ENCODE measurements at regions not wholly inside any gene's neighbourhood (a gene's known extent, or its start where the extent isn't known, plus 50 kb on each side); places are given as distances from the start of the nearest gene placed in this dataset.
"Not testable (repeated sequence)": the region's sequence is repeated elsewhere in the genome, so short reads cannot be mapped to it uniquely, and the experiment has no call there.

DNA sequence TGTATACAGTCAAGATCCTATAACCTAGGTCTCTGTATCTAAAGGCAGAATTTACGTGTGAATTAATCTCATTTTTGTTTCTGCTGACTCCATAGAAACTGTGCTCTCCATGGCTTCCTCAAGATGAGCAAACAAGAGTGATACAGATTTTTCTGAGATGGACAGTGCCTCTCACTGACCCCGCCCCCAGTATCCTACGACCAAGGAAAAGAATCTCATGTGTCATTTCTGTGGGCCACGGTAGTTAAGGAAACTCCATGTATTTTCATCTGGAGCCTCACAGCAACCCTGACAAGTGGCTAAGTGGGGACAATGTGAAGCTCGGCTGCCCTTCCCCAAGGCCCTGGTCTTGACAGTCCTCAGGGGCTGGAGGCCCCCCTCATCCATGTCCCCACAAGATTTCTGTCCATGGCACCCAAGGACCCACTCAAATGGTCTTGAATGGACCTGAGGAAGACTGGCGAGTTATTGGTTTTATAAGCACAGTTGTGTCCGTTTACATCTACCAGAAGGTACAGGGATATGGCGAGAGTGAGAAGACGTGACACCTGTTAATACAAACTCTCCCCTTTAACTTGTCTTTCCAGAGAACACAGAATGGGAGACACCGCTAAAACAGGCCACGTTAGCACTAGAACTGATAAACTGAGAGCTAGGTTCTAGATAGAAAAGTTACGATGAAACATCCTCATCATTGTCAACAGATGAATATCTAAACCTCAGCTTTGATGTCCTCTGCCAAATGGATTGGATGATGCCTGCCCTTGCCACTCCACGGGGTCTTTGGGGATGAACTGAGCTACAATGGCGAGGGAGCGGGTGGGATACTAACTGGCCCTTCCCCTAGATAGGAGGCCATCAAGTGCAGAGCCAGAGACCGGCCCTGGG, 108.4 kb upstream of the EGLN3 start:
- no peak for ATAC-seq

DNA sequence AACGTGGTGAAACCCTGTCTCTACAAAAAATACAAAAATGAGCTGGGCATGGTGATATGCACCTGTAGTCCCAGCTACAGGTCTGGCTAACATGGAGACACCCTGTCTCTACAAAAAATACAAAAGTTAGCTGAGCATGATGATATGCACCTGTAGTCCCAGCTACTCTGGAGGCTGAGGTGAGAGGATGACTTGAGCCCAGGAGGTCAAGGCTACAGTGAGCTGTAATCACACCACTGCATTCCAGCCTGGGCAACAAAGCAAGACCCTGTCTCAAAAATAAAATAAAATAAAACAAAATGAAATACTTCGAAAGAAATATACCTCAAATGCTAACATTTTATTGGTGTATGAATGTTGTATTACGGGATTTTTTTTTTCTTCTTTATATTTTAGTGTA, 107.6 kb upstream of the EGLN3 start:
- no peak for ATAC-seq

DNA sequence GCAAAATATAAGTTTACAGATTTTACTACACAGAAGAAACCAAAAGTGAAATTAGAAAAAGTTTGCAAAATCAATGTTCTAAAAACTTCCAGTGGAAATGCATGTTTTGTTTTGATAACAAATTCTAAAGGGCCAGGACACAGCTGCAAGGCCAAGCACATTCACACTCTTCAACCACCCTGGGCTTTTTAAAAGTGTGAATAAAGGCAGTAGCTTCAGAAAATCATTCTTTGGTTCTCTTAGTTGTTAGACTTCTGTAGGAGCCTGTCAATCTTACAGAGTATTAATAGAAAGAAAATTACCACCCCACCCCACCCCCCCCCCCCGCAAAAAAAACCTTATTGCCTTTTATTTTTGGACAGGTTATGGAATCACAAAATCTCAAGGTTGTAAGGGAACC, 105.2 kb upstream of the EGLN3 start:
- no peak for ATAC-seq

DNA sequence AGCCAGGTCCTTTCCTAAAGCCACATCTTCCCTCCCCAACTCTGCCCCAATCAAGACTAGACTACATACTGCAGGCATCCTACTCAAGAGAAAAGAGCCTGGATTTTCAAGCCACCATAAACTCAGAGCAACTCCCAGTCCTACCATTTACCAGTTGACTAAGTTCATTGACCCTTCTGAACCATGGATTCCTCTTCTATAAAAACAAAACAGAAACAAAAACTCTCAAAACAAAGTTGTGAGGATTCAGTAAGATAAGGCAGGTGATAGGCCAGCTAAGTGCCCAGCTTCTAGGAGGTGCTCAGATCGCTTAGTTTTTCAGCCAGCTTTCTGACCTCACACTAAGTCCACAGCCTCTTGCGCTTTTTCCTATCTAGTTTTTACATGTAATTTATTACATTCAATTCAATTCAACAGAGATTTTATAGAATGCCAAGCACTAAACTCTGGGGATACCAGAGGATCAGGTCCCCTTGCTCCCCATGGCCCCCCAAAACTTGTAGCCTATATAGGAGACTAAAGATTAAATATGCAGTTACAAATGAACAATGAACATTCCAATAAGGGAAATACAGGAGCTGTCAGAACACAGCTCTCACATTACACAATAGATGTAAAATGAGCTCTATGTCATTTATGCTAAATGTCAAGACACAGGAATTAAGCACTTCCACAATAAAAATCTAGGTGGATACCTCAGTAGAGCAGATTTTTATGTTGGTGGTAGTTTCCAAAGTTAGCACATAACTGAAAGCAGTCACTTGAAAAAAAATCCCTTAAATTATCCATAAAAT, 104.5 kb upstream of the EGLN3 start:
- no peak for ATAC-seq

DNA sequence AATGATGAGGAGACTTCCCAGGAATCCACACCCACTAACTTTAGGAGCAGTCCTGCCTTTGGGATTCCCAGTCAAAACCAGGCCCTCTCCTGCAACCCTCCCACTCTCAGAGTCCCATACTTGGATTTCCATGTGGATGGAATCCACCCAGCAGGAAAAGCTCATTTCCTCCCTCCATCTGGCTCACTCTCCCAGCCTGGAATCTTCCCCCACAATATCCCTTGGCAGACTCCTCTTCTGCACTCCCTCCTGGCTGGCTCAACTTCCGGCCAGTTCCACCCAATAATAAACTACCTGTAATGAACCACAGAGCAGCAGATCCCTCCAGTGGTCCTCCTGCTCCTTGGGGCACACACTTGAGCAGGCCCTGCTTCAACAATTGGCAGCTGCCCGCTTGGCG, 102.8 kb upstream of the EGLN3 start:
- ATAC-seq, result no peak

DNA sequence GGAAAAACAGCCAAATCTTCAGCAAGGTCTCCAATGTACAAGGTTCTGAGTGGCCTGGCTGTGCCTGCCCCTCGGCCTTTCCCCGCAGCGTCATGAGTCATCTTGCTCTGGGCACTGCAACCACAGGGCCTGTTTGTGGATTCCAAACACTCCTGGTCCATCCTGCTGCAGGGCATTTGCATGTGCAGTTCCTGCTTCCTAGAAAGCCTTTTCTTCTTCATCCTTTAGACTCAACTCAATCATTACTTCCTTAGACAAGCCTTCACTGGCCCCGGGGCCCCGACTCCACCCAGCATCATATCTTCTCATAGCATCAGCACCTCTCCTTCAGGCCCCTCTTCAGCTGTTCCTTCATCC, 101.8 kb upstream of the EGLN3 start:
- ATAC-seq, result no peak

DNA sequence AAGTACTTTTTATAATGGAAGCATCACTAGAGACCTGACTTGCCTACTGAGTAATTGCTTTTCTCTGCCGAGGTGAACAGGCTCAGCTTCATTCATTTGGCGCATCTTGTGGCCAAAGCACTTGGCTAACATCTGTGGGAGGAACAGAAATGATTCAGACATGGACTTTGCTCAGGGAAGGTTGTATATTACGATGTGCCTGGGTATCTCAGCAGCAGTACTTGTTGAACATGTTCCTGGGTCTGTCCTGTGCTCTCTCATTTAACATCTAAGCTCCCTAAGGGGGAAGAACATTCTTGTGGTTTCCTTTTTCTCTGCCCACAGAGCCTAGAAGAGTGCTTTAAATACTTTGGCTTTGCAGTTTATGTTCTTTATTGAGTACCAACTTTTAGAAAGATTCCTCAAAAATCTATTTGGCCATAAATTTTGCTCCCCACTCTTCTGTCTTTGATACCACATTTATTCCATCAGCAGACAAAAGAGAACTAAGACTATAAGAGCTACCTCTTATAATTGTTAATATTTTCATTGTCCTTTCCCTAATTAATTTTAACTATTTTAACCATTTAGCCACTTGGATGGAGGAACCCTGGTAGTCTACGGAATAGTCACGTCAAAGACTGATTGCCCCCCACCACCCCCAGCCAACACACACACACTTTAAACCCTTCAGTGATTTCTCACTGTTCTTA, 101.2 kb upstream of the EGLN3 start:
- ATAC-seq, result no peak

DNA sequence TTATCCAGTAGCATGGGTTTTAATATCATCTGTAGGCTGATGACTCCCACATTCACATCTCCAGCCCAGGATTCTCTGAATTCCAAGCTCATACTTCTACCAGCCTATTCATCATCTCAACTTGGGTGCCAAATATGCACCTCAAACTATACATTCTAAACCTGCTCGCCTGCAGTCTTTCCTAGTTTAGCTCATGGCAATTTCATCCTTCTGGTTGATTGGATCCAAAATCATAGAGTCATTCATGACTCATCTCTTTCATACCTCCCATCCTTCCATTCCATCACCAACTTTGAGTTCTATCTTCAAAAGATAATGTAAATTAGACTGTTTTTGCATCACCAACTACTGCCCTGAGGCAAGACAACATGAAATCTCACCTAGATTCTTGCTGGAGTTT, 99.7 kb upstream of the EGLN3 start:
- no peak for ATAC-seq

DNA sequence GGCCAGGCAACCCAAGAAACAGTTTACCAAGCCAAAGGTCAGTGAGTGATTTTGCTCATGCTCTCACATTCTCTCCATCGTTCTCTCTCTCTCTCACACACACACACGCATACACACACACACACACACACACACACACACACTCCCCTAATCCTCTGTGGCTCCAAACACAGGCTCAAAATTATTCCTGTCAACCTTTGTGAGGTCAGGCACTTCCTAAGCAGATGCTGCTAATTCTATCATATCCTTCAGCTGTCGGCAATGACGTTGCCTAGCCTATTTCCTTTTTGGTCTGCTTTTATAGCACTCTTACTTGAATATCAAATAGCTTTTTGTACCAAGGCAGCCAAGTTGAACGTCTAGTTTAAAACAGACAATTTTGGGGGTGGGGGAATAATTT, 98.9 kb upstream of the EGLN3 start:
- ATAC-seq, result no peak

DNA sequence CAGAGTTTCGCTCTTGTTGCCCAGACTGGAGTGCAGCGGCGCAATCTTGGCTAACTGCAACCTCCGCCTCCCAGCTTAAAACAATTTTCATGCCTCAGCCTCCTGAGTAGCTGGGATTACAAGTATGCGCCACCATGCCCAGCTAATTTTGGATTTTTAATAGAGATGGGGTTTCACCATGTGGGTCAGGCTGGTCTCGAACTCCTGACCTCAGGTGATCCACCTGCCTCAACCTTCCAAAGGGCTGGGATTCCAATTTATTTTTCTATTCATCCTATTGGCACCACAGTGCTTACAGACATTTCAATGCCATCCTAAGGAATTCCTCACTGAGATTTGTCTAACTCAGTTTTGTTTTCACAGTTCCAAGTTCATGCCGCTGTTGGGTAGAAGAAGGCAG, 98.3 kb upstream of the EGLN3 start:
- ATAC-seq, result not testable (repeated sequence)

DNA sequence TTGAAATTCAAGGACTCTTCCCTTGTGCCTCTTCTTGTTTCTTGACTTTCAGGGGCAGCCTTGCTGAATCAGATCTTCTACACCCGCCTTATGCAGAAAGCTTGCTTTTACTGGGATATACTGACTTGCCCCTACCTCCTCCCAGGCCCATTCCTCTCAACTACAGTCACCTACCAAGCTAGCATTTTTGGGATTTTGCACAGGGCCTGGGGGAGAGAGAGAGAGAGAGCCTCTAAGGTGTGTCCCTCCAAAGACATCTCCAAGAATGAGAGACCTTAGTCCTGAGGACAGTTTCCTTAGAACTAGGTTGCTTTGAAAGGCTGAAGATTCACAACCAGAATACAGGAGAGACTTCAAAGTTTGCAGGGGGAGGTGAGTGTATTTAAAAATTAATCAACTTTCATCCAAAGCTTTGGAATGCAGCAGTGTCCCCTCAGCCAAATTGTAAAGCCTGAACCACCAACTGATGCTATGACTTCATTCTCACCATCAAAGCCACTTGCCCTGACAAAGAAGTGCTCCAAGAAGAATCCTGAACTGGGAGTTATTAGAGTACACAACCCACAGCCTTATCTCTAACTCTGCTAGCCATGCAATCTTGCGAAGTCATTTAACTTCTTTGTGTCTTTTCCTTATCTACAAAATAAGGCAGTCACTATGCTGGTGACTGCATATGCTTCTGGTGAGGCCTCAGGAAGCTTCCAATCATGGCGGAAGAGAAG, 96.1 kb upstream of the EGLN3 start:
- no peak for ATAC-seq

DNA sequence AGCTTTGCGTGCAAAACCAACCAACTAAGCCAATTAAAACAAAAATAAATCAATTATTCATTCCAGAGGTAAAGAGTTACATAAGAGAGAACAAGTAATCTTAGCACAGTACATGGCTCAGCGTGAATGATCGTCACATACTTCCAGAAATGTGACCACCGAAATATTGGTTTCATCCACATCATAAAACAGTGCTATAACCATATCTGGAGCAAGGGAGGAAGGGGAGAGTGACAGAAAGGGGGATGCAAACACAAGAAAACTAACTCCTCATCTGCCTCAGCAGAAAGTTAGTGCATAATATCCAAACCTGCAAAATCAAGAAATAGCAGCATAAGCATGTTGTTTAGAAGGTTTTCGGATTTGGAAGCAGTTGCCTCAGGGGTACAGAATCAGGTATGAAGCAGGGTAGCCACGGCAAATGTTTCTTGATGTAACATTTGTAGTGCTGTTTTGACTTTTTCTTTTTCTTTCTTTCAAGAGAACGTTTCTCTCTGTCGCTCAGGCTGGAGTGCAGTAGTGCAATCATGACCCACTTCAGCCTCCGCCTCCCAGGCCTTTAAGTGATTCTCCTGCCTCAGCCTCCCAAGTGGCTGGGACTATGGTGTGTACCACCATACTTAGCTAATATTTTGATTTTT, 93.9 kb upstream of the EGLN3 start:
- no peak for ATAC-seq

DNA sequence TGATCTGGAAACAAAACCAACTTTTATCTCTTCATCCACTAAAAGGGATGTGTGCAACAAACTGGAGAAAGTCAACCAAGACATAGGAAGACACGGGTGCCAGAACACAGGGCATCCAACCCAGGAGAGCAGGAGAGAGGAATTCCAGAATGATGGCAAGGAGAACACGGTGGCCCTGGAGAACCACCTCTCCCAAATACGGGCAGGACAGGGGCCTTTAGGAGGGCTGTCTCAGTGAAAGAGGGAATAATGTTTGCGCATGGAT, 93.4 kb upstream of the EGLN3 start:
- ATAC-seq, result no peak

DNA sequence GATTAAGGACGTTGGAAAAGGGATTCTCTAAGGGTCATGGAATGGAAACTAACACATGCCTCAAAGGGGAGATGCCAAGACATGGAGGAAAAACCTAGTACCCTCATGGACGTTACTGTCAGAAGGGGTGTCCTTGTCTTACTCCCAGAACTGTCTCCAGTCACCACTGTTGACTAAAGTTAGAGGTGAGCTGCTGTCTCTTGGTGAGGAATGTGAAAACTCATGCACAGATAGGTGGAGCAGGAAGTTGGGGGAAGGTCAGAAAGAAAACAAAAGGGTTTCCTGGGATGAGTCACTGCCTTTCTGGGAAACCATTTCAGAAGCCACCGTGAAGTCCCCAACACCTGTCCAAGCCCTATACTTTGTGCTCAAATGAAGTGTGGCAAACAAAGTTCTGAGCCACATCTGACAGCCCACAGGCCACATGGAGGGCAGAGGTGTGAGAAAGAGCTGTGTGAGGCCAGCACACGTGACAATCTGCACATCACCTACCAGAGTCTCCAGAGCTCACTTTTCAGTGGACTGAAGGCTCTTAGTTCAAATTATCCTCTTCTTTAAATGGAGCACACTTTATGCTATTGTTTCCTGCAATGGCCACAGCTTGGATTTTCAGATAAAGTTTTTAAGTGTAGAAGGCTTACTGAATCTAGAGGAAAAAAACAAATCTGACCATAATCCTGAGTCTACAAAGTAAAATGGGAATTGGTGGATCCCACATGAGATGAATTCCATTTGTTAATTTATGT, 92.9 kb upstream of the EGLN3 start:
- ATAC-seq, result peak; percentile 82 to 83

DNA sequence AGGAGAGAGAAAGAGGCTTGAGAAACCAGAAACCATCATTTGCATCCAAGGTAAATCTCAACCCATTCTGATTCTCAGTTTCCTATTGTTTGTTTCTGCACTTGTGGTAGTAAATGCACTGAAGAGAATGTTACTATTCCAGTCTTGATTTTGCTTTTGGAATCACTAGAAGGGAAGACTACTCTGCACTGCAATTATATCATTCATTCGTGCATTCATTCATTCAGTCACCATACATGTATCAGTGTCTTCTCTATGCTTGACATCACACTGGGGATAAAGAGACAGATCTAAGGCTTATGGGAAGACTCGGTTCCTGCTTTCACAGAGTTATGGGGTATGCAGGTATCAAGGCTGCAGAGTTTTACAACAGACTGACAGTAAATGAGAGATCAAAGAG, 90.3 kb upstream of the EGLN3 start:
- no peak for ATAC-seq

DNA sequence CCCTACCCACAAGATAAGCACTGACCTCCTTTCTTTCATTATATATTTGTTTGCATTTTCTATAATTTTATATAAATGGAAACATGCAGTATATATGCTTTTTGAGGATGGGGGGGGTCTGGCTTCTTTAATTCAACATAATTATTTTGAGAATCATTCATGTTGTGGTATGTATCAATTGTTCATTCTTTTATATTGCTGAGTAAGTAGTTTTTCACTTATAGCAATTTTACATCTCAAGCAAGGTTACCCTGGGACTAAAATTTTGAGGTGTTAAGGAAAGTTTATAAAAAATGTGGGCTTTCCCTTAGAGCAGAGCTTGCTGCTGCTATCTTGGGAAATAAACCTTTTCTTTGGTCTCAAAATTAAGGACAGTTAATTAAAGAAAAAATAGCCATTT, 89.9 kb upstream of the EGLN3 start:
- no peak for ATAC-seq

DNA sequence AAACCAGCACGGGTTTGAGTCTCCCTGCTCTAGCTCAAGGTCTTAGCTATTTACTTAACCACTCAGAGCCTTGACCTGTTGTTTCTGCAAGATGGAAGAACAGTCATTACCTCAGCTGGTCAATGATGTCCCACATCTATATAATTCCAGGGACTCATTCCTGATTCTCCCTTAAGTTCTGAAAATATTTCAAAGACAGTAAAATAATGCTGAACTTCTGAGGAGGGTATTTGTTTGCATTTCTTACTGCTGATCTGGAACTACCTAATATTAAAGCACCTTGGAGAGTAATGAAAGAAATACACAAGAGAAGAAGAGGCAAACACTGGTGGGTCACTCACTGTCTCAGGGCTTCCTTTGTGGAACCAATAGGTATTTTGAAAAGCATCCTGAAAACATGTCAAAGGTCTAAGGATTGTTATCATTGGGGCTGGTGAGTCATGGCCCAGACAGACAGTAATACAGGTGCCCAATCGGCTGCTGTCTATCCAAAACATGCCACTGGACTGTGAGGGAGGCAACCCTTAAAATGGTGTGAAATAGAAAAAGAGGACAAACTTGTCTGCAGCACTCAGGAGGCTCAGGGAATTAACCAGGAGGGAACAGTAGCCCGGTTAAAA, 88.7 kb upstream of the EGLN3 start:
- no peak for ATAC-seq

DNA sequence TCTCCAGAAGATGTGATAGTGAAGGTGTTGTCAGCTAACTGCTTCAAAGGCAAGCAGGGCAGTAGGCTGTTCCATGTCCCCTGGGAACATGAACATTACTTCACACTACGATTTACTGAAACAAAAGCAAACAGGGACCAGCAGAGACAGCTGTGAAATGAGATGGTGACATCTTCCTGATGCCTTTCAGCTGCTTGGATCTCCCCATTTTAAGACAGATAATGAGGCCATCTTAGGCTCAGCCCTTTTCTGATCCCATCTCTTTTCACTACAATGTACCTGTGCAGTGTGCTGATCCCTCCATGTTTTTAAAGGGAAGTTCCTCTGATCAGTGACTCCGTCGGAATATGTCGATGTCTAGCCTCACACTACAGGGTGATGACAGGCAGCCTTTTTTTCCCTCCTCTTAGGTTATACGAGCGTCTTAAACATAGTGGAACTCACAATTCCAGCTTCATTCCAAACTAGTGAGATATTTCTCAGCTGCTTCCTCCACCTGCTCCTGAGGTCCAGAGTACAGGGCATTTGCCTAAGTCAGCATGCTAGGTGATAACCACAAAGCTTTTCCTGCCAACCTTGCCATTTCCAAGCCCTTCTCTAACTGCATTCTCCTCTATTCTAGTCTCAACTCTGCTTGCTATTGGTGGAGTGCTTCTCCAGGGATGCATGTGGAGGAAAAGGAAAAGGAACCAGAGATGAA, 87.6 kb upstream of the EGLN3 start:
- no peak for ATAC-seq

DNA sequence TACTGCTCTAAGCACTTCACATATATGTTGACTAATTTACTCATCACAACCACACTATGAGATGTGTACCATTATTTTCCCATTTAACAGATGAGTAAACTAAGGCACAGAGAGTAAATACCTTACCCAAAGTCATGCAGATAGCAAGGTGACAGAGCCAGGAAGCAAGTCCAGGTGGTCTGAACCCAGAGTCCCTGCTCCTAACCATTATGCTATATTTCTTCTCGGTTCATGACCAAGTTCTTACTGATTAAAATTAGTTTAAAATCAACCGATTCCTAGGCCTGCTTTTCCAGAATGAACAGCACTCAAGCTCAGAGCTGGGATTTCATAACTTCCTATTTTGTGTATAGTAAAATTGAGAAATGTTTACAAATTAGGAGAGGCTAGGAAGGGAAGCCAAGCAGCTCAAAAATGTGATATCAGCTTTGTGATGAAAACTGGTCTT, 85.5 kb upstream of the EGLN3 start:
- ATAC-seq, result no peak

DNA sequence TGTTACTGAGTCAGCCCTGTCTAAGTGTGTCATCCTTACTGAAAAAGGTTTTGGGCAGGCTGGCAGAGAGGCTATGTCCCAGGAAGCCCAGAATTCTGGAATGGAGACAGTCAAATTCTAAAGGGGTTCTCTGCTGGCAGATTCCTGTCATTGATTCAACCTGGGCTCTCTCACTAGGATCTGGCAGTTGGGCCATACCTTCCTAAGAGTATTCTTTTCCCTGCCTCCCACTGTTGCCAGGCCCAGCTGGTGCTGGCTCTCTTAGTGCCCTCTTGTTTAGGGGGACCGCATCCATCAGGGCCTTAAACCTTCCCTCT, 85.0 kb upstream of the EGLN3 start:
- ATAC-seq, result no peak

Data from activated CD4-positive, CD25-positive, alpha-beta regulatory T cell treated with anti-CD3 and anti-CD28 coated beads, Interleukin-2, amount 50 U/mL, for 24 hours (primary cell).